Astrocyte (in vitro differentiated cells and primary cell): ENCODE measurements at regions not wholly inside any gene's neighbourhood (a gene's known extent, or its start where the extent isn't known, plus 50 kb on each side); places are given as distances from the start of the nearest gene placed in this dataset.

Source experiments
- DNase-seq: peaks from one replicate; pipeline ENCODE4 v3.0.0-alpha.2; 2010; ENCODE audit warnings: low read depth
- FAIRE-seq: peaks from 2 replicates; lab custom pipeline; 2011; peaks lifted over from hg19 to GRCh38; lab: Jason Lieb, UNC
- H2AFZ ChIP-seq: 2 replicates; pipeline ENCODE4 v1.6.0; 2012; ENCODE audit warnings: low read depth, low read length, inconsistent platforms
- H3K27ac ChIP-seq: 2 replicates; pipeline ENCODE4 v1.5.1; 2011; ENCODE audit warnings: low read depth, low read length, inconsistent platforms
- H3K27me3 ChIP-seq: 2 replicates; pipeline ENCODE4 v1.6.0; 2011; ENCODE audit warnings: low read length, inconsistent platforms; ENCODE audit not compliant: insufficient read depth
- H3K36me3 ChIP-seq: 2 replicates; pipeline ENCODE4 v1.5.1; 2011; ENCODE audit warnings: low read length, inconsistent platforms; ENCODE audit not compliant: insufficient read depth
- H3K4me1 ChIP-seq: 2 replicates; pipeline ENCODE4 v1.5.1; 2011; ENCODE audit warnings: low read length, inconsistent platforms; ENCODE audit not compliant: insufficient read depth
- H3K4me2 ChIP-seq: 2 replicates; pipeline ENCODE4 v1.6.0; 2012; ENCODE audit warnings: low read length, inconsistent platforms
- H3K4me3 ChIP-seq: 2 replicates; pipeline ENCODE4 v1.5.1; 2011; ENCODE audit warnings: low read depth, mild to moderate bottlenecking, low read length, inconsistent platforms; ENCODE audit not compliant: insufficient read depth
- H3K79me2 ChIP-seq: 2 replicates; pipeline ENCODE4 v1.6.0; 2012; ENCODE audit warnings: mild to moderate bottlenecking, low read length, inconsistent platforms; ENCODE audit not compliant: insufficient read depth
- H3K9ac ChIP-seq: 2 replicates; pipeline ENCODE4 v1.6.0; 2012; ENCODE audit warnings: mild to moderate bottlenecking, low read length, inconsistent platforms
- H3K9me3 ChIP-seq: 2 replicates; pipeline ENCODE4 v1.5.1; 2012; ENCODE audit warnings: low read depth, mild to moderate bottlenecking, low read length, inconsistent platforms; ENCODE audit not compliant: insufficient read depth
- H4K20me1 ChIP-seq: 2 replicates; pipeline ENCODE4 v1.6.0; 2012; ENCODE audit warnings: low read length, inconsistent platforms; ENCODE audit not compliant: insufficient read depth
- H3K27ac Mint-ChIP-seq: one replicate; pipeline ENCODE4 v1.8.0; 2021; ENCODE audit warnings: mild to moderate bottlenecking, mixed read lengths; ENCODE audit not compliant: unreplicated experiment
- H3K27me3 Mint-ChIP-seq: one replicate; pipeline ENCODE4 v1.8.0; 2021; ENCODE audit warnings: low read depth, mixed read lengths; ENCODE audit not compliant: unreplicated experiment
- H3K36me3 Mint-ChIP-seq: one replicate; pipeline ENCODE4 v1.8.0; 2021; ENCODE audit warnings: low read depth, mixed read lengths; ENCODE audit not compliant: unreplicated experiment
- H3K4me1 Mint-ChIP-seq: one replicate; pipeline ENCODE4 v1.8.0; 2021; ENCODE audit warnings: low read depth, mixed read lengths; ENCODE audit not compliant: unreplicated experiment
- H3K4me3 Mint-ChIP-seq: one replicate; pipeline ENCODE4 v1.8.0; 2021; ENCODE audit warnings: mild to moderate bottlenecking, moderate library complexity, mixed read lengths; ENCODE audit not compliant: unreplicated experiment
- H3K9me3 Mint-ChIP-seq: one replicate; pipeline ENCODE4 v1.8.0; 2021; ENCODE audit warnings: mild to moderate bottlenecking, mixed read lengths; ENCODE audit not compliant: unreplicated experiment
- CTCF ChIP-seq: IDR thresholded peaks from 2 replicates; pipeline ENCODE4 v1.5.1; 2011; ENCODE audit warnings: low read depth, mild to moderate bottlenecking, inconsistent platforms, low read length, moderate library complexity; ENCODE audit not compliant: insufficient read depth
- EZH2 ChIP-seq: IDR thresholded peaks from 2 replicates; pipeline ENCODE4 v1.6.1; 2012; ENCODE audit warnings: mild to moderate bottlenecking, low read length, inconsistent platforms; ENCODE audit not compliant: insufficient read depth

GRCh38 chr2:7919510-7919909 lies 762.3 kb upstream of the ID2 start:
- H3K27ac Mint-ChIP-seq: no peak overlapping the region
- H3K27me3 Mint-ChIP-seq: peaks cover 4% of the 10 kb centered on the region
- no peak for DNase-seq
- Histone ChIP-seq H3K79me2 (no peaks in the 10 kb centered on the region), H3K4me1 (no peaks in the 10 kb centered on the region), H2AFZ (no peak overlapping the region), H3K27me3 (no peaks in the 10 kb centered on the region), H3K4me2 (no peak overlapping the region), H4K20me1 (no peaks in the 10 kb centered on the region), H3K4me3 (no peak overlapping the region), H3K9ac (no peak overlapping the region), H3K27ac (no peak overlapping the region), H3K9me3 (no peaks in the 10 kb centered on the region), H3K36me3 (no peaks in the 10 kb centered on the region)
- H3K36me3 Mint-ChIP-seq: no peaks in the 10 kb centered on the region
- no peak for FAIRE-seq
- no peaks in the 10 kb centered on the region for H3K4me1 Mint-ChIP-seq
- TF ChIP-seq EZH2 (no peak), CTCF (no peak)
- no peaks in the 10 kb centered on the region for H3K9me3 Mint-ChIP-seq
- no peak overlapping the region for H3K4me3 Mint-ChIP-seq

- Histone ChIP-seq H3K36me3 (no peaks in the 10 kb centered on the region), H3K9ac (no peak overlapping the region), H3K4me3 (no peak overlapping the region), H3K9me3 (no peaks in the 10 kb centered on the region), H3K27ac (no peak overlapping the region), H3K27me3 (no peaks in the 10 kb centered on the region), H3K79me2 (no peaks in the 10 kb centered on the region), H2AFZ (no peak overlapping the region), H3K4me1 (no peaks in the 10 kb centered on the region), H4K20me1 (no peaks in the 10 kb centered on the region), H3K4me2 (no peak overlapping the region)
- TF ChIP-seq CTCF (no peak), EZH2 (no peak)
- Mint-ChIP-seq H3K27ac (no peak overlapping the region), H3K27me3 (no peaks in the 10 kb centered on the region), H3K9me3 (no peaks in the 10 kb centered on the region), H3K4me3 (no peak overlapping the region), H3K36me3 (no peaks in the 10 kb centered on the region), H3K4me1 (no peaks in the 10 kb centered on the region)
- FAIRE-seq (no peak), DNase-seq (no peak)
Observed at GRCh38 chr2:7924023-7924762, 757.7 kb upstream of the ID2 start.

GRCh38 chr2:7925506-7925905 lies 756.4 kb upstream of the ID2 start:
- no peak overlapping the region for H2AFZ ChIP-seq
- no peak for TF ChIP-seq CTCF
- no peak for TF ChIP-seq EZH2
- Mint-ChIP-seq H3K4me1 (no peaks in the 10 kb centered on the region), H3K27ac (no peak overlapping the region), H3K27me3 (no peaks in the 10 kb centered on the region), H3K36me3 (no peaks in the 10 kb centered on the region), H3K9me3 (no peaks in the 10 kb centered on the region), H3K4me3 (no peak overlapping the region)
- H3K27me3 ChIP-seq: no peaks in the 10 kb centered on the region
- H3K79me2 ChIP-seq: no peaks in the 10 kb centered on the region
- H3K4me3 ChIP-seq: no peak overlapping the region
- no peak overlapping the region for H3K4me2 ChIP-seq
- no peak for FAIRE-seq
- no peak overlapping the region for H3K27ac ChIP-seq
- no peak overlapping the region for H3K9ac ChIP-seq
- no peaks in the 10 kb centered on the region for H4K20me1 ChIP-seq
- no peaks in the 10 kb centered on the region for H3K4me1 ChIP-seq
- DNase-seq: no peak
- H3K36me3 ChIP-seq: no peaks in the 10 kb centered on the region
- H3K9me3 ChIP-seq: no peaks in the 10 kb centered on the region
